ENCODE measurements at regions not wholly inside any gene's neighbourhood (a gene's known extent, or its start where the extent isn't known, plus 50 kb on each side); places are given as distances from the start of the nearest gene placed in this dataset.

- no peak overlapping the region for H3K27ac ChIP-seq (ENCODE audit: low read depth, low read length, poor library complexity, severe bottlenecking)
- no peaks in the 10 kb centered on the region for H3K36me3 ChIP-seq (ENCODE audit: insufficient read depth, low read length)
- TF ChIP-seq EZH2 (IDR thresholded peaks at IDR 0.05; ENCODE audit: borderline replicate concordance, low read length): no peak
- TF ChIP-seq CTCF (IDR thresholded peaks at IDR 0.05; ENCODE audit: low read length): no peak
- no peaks in the 10 kb centered on the region for H3K79me2 ChIP-seq (ENCODE audit: insufficient read depth, low read length)
- no peak overlapping the region for H2AFZ ChIP-seq (ENCODE audit: low read length)
- H3K27me3 ChIP-seq (ENCODE audit: insufficient read depth, low read length): no peaks in the 10 kb centered on the region
- no peaks in the 10 kb centered on the region for H3K4me1 ChIP-seq (ENCODE audit: insufficient read depth, low read length, severe bottlenecking)
- no peaks in the 10 kb centered on the region for H3K9me2 ChIP-seq (ENCODE audit: low read depth, low read length)
- no peaks in the 10 kb centered on the region for H3K9me3 ChIP-seq (ENCODE audit: low read length)
- H3F3A ChIP-seq (ENCODE audit: insufficient read depth, low read length): no peaks in the 10 kb centered on the region
- H3K4me2 ChIP-seq (ENCODE audit: low read length): no peak overlapping the region
- no peak overlapping the region for H3K4me3 ChIP-seq (ENCODE audit: low read depth, low read length, poor library complexity, severe bottlenecking)
- H4K20me1 ChIP-seq (ENCODE audit: insufficient read depth, low read length): no peaks in the 10 kb centered on the region
- no peak overlapping the region for H3K9ac ChIP-seq (ENCODE audit: low read length)
These were observed 395.1 kb downstream of the GLRX3 start for GRCh38 chr10:130531312-130531711.

- no peaks in the 10 kb centered on the region for H3K4me1 ChIP-seq (ENCODE audit: insufficient read depth, low read length, severe bottlenecking)
- no peak for TF ChIP-seq CTCF (IDR thresholded peaks at IDR 0.05; ENCODE audit: low read length)
- no peak for TF ChIP-seq EZH2 (IDR thresholded peaks at IDR 0.05; ENCODE audit: borderline replicate concordance, low read length)
- no peak overlapping the region for H3K9ac ChIP-seq (ENCODE audit: low read length)
- no peaks in the 10 kb centered on the region for H3K9me3 ChIP-seq (ENCODE audit: low read length)
- H2AFZ ChIP-seq (ENCODE audit: low read length): no peak overlapping the region
- H3K27ac ChIP-seq (ENCODE audit: low read depth, low read length, poor library complexity, severe bottlenecking): no peak overlapping the region
- no peaks in the 10 kb centered on the region for H3K27me3 ChIP-seq (ENCODE audit: insufficient read depth, low read length)
- no peaks in the 10 kb centered on the region for H3K9me2 ChIP-seq (ENCODE audit: low read depth, low read length)
- no peaks in the 10 kb centered on the region for H3F3A ChIP-seq (ENCODE audit: insufficient read depth, low read length)
- H3K4me2 ChIP-seq (ENCODE audit: low read length): no peak overlapping the region
- H4K20me1 ChIP-seq (ENCODE audit: insufficient read depth, low read length): no peaks in the 10 kb centered on the region
- no peaks in the 10 kb centered on the region for H3K36me3 ChIP-seq (ENCODE audit: insufficient read depth, low read length)
- H3K79me2 ChIP-seq (ENCODE audit: insufficient read depth, low read length): no peaks in the 10 kb centered on the region
- no peak overlapping the region for H3K4me3 ChIP-seq (ENCODE audit: low read depth, low read length, poor library complexity, severe bottlenecking)
These were observed 404.9 kb downstream of the GLRX3 start for GRCh38 chr10:130541090-130541489.

GRCh38 chr10:130542761-130543160, 406.6 kb downstream of the GLRX3 start:
- H2AFZ ChIP-seq (ENCODE audit: low read length): no peak overlapping the region
- no peak overlapping the region for H3K9ac ChIP-seq (ENCODE audit: low read length)
- H3K27ac ChIP-seq (ENCODE audit: low read depth, low read length, poor library complexity, severe bottlenecking): no peak overlapping the region
- no peaks in the 10 kb centered on the region for H4K20me1 ChIP-seq (ENCODE audit: insufficient read depth, low read length)
- H3K4me2 ChIP-seq (ENCODE audit: low read length): no peak overlapping the region
- no peaks in the 10 kb centered on the region for H3F3A ChIP-seq (ENCODE audit: insufficient read depth, low read length)
- no peak overlapping the region for H3K4me3 ChIP-seq (ENCODE audit: low read depth, low read length, poor library complexity, severe bottlenecking)
- H3K79me2 ChIP-seq (ENCODE audit: insufficient read depth, low read length): no peaks in the 10 kb centered on the region
- H3K27me3 ChIP-seq (ENCODE audit: insufficient read depth, low read length): no peaks in the 10 kb centered on the region
- H3K9me3 ChIP-seq (ENCODE audit: low read length): no peaks in the 10 kb centered on the region
- TF ChIP-seq EZH2 (IDR thresholded peaks at IDR 0.05; ENCODE audit: borderline replicate concordance, low read length) (no peak), CTCF (IDR thresholded peaks at IDR 0.05; ENCODE audit: low read length) (no peak)
- no peaks in the 10 kb centered on the region for H3K4me1 ChIP-seq (ENCODE audit: insufficient read depth, low read length, severe bottlenecking)
- H3K9me2 ChIP-seq (ENCODE audit: low read depth, low read length): no peaks in the 10 kb centered on the region
- no peaks in the 10 kb centered on the region for H3K36me3 ChIP-seq (ENCODE audit: insufficient read depth, low read length)
